ENCODE measurements at regions not wholly inside any gene's neighbourhood (a gene's known extent, or its start where the extent isn't known, plus 50 kb on each side); places are given as distances from the start of the nearest gene placed in this dataset.

- no peak for TF ChIP-seq POLR2A (IDR thresholded peaks at IDR 0.05)
- TF ChIP-seq, protein P1, sequence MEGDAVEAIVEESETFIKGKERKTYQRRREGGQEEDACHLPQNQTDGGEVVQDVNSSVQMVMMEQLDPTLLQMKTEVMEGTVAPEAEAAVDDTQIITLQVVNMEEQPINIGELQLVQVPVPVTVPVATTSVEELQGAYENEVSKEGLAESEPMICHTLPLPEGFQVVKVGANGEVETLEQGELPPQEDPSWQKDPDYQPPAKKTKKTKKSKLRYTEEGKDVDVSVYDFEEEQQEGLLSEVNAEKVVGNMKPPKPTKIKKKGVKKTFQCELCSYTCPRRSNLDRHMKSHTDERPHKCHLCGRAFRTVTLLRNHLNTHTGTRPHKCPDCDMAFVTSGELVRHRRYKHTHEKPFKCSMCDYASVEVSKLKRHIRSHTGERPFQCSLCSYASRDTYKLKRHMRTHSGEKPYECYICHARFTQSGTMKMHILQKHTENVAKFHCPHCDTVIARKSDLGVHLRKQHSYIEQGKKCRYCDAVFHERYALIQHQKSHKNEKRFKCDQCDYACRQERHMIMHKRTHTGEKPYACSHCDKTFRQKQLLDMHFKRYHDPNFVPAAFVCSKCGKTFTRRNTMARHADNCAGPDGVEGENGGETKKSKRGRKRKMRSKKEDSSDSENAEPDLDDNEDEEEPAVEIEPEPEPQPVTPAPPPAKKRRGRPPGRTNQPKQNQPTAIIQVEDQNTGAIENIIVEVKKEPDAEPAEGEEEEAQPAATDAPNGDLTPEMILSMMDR (IDR thresholded peaks at IDR 0.05) = no peak
- Histone ChIP-seq H3K27ac (no peak overlapping the region), H3K36me3 (no peaks in the 10 kb centered on the region), H3K9me3 (no peaks in the 10 kb centered on the region), H3K4me1 (no peaks in the 10 kb centered on the region), H3K4me3 (no peak overlapping the region), H3K27me3 (no peaks in the 10 kb centered on the region)
- WGBS (ENCODE audit: insufficient coverage, low coverage, low lambda C conversion rate, missing lambda C conversion rate) = 73% methylated on average over 15 of the region's 15 CpGs
- ATAC-seq (no peak), DNase-seq (no peak)
- intact Hi-C loops (cut with DNase I) = no loop called here
These were observed 148.7 kb downstream of the DICER1 start for GRCh38 chr14:95008445-95009217.

GRCh38 chr14:95007921-95008320 lies 149.4 kb downstream of the DICER1 start:
- Histone ChIP-seq H3K9me3 (no peaks in the 10 kb centered on the region), H3K27ac (no peak overlapping the region), H3K36me3 (no peaks in the 10 kb centered on the region), H3K4me3 (no peak overlapping the region), H3K4me1 (no peaks in the 10 kb centered on the region), H3K27me3 (no peaks in the 10 kb centered on the region)
- TF ChIP-seq, protein P1 (IDR thresholded peaks at IDR 0.05) = no peak
- TF ChIP-seq POLR2A (IDR thresholded peaks at IDR 0.05) = no peak
- no peak for DNase-seq
- intact Hi-C loops (cut with DNase I) = no loop called here
- 78% methylated on average over 7 of the region's 7 CpGs for WGBS (ENCODE audit: insufficient coverage, low coverage, low lambda C conversion rate, missing lambda C conversion rate)
- no peak for ATAC-seq

GRCh38 chr14:95006479-95006878 lies 150.8 kb downstream of the DICER1 start:
- Histone ChIP-seq H3K4me1 (no peaks in the 10 kb centered on the region), H3K36me3 (no peaks in the 10 kb centered on the region), H3K9me3 (no peaks in the 10 kb centered on the region), H3K27me3 (no peaks in the 10 kb centered on the region), H3K27ac (no peak overlapping the region), H3K4me3 (no peak overlapping the region)
- intact Hi-C loops (cut with DNase I) = no loop called here
- no peak for DNase-seq
- no peak for TF ChIP-seq POLR2A (IDR thresholded peaks at IDR 0.05)
- TF ChIP-seq, protein P1 (IDR thresholded peaks at IDR 0.05) = no peak
- ATAC-seq = no peak
- WGBS (ENCODE audit: insufficient coverage, low coverage, low lambda C conversion rate, missing lambda C conversion rate) = 100% methylated on average over 1 of the region's 4 CpGs

- Histone ChIP-seq H3K4me3 (no peak overlapping the region), H3K4me1 (no peaks in the 10 kb centered on the region), H3K9me3 (no peaks in the 10 kb centered on the region), H3K27me3 (no peaks in the 10 kb centered on the region), H3K36me3 (no peaks in the 10 kb centered on the region), H3K27ac (no peak overlapping the region)
- DNase-seq = no peak
- intact Hi-C loops (cut with DNase I) = no loop called here
- 93% methylated on average over 2 of the region's 3 CpGs for WGBS (ENCODE audit: insufficient coverage, low coverage, low lambda C conversion rate, missing lambda C conversion rate)
- no peak for TF ChIP-seq POLR2A (IDR thresholded peaks at IDR 0.05)
- TF ChIP-seq, protein P1 (IDR thresholded peaks at IDR 0.05) = no peak
- no peak for ATAC-seq
These were observed 151.3 kb downstream of the DICER1 start for GRCh38 chr14:95006051-95006450.

Measured in right lobe of liver (tissue), 6 donors.